NCI-H226 (cell line): ENCODE measurements at regions not wholly inside any gene's neighbourhood (a gene's known extent, or its start where the extent isn't known, plus 50 kb on each side); places are given as distances from the start of the nearest gene placed in this dataset.

ENCODE experiments used
- DNase-seq: peaks from one replicate; pipeline ENCODE4 v3.0.0-alpha.2; 2015

DNA sequence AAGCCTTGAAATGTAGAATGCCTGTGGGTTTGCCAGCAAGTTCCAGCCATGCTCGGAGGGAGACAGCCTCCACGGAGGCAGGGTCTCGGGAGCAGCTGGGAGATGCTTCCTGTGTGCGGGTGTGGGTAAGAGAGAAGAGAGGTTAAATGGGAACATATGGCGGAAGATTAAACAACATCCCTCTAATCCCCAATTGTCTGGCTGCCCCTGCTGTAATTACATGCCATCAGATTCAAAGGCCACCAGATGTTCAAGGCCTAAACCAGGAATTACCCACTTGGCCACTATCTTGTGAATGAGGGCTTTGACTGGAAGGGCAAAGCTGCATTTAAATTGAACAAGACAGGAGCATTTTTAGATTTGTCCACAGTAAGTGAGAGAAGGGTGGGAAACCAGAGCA, 81.4 kb upstream of the BACE2 start:
- no peak for DNase-seq

DNA sequence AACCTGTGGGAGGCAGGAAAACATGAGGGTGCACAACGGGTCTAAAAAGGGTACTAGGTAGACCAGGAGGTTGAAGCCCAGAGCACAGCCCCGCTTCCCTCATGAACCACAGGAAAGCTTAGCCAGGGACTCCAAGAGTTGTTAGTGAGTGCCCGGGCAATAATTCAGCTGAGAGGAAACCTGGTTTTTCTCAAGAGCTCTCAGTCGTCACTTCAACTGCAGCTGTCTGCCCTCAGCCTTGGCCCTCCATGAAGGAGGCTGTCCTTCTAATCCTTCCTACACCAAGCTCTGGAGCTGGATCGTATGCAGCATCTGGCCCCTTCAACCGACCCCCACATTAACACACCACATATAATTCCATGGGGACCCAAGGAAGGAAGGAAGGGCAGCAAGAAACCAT, 77.0 kb upstream of the BACE2 start:
- no peak for DNase-seq

DNA sequence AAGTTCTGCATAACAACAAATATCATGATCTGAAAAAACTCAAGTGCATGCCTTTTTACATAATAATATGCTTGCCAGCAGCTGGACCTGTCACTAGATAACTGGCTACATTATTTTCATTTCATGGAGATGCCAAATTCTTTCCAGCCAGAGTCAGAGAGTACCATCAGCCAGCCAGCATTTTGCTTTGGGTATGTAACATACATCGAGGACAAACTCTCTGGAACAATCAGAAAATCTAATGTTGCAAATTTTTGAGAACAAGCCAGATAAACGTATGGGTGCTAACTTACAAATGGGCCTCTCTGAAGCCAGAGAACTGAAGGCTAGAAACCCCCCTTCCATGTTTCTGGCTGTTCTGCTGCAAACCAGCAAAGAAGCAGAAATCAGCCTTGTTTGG, 76.3 kb upstream of the BACE2 start:
- DNase-seq: no peak

DNA sequence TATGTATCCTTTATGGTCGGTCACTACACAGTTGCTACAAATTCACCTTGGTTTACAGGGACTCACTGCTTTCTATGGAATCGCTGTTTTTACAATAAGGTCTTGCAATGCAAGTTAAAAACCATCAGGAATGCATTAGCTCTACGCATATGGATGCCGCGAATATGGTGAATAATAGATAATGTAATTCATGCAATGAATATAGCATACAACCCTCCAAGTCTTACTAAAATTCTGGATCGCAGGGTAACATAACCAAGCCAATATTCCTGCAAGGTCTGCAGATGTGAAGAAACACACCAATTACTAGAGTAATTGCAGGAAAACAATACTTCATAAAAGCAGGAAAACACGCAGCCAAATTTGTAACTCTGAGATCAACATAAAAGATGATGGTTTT, 75.6 kb upstream of the BACE2 start:
- DNase-seq: no peak

DNA sequence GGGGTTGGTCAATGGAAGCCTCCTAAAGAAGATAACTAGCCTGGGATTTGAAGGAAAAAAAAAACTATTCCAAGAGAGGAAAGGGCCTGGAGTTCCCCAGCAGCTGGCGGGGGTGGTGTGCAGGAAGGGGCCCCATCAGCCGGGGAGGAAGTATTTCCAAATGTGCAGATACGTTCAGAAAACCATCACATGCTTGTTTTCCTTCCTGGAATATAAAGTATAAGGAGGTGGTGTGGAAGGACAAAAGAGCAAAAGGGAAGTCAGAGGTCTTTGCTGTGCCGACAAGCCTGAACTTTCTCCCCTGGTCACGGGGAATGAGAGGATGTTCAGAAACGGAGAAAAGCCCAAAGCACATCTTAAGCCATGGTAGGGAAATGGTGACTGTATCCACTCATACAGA, 72.0 kb upstream of the BACE2 start:
- no peak for DNase-seq

DNA sequence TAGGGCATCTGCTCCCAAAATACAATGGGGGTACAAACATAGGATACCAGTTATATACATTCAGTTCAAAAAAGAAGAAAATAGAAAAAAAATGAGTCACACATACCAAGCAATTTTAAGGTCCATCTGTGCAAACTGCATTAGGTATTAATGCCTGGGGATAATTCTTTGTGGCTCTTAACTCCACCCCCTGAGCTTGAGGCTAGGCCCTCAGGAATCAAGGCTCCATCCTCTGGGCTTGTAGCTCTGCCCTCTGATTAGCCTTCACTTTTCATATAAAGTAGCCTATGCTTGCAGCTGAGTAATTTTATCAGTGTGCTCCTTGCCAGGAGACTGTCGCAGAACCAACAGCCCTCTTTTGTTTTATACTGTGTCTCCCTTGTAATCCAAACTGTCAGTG, 69.9 kb upstream of the BACE2 start:
- no peak for DNase-seq

DNA sequence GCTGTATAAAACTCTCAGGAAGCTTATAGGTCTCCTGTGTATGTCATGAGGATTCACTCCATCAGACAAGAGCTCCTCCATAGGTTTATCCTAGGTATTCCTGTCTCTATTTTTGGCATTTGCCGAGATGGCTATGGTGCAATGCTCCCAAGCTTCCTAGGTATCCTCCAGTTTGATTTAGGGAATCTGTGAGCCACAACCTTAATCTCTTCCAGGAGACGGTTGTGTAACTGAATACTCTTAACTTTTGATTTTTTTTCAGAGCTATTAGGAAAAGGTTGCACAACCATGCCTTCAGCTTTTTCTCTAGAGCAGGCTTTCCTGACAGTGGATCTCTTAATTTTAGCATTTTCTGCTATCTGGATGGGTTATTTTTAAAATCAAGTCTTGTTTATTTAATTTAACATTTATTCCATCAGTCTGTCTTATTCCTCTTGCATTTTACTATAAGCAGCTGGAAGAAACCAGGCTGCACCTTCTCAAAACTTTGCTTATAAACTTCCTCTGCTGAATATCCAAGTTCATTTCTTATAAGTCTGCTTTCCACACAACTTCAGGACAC, 69.4 kb upstream of the BACE2 start:
- no peak for DNase-seq

DNA sequence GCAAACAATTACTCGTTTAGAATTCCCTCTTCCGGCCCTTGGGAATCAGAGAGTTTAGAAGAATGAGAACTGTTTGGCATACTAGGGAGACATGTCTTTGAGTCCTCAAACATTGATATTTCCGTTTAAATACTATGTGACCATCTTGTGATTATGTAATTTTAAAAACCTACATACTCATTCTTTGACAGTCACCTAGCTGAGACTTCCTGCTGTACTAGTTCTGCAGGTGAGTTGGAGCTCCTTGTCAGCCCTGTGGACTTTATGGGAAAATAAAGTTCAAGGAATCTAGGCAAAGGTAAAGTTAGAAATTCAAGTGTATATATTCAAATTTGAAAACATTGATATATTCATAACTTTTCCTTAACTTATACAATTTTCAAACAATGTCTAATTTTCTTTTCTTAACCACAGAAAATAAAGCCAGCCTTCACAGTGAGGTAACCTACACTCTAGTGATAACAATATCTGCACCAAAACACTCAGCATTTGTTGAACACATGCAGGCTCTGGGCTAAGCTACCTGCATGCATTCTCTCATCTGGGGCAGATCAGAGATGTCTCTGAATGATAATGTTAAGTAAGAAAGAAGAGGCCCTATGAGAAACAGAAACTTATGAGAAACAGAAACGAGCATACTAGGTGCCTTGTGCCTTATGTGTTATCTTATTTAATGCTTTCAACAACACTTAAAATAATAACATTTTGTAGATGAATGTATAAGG, 67.0 kb upstream of the BACE2 start:
- DNase-seq: no peak

DNA sequence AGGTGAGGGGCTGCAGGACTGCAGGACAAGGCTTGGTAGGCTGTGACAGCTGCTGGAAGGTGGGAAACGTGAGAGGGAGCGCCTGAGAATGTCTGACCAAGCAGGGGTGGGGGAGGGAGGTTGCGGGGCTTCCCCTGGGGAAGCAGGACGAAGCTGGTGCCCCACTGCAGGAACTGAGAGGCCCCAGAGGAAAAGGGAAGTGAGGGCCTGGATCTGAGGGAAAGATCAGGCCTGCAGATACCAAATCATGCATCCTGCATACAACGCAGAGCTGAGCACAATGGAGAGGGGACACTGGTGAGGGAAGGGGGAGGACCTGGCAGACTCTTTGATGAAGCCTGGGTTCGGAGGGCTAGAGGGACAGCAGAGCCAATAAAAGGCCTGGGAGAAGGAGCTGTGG, 65.7 kb upstream of the BACE2 start:
- DNase-seq: no peak

DNA sequence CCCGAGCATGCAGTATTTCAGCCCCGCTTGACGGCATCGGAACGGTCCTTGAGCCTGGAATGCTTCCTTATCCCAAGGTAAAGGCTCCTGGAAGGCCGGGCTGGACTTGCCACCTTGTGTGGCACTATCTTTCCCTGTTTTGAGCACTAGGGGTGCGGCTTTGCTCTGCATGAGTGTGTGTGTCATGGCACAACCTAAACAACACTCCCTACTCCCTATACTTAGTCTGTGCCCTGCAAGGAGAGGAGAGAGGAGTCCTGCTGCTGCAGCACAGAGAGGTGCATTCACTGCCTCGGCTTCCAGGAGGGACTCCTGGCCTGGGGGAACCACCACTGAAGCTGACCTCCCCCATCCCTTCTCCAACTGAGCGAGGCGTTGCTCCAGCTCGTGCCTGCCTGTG, 60.4 kb upstream of the BACE2 start:
- DNase-seq: no peak

DNA sequence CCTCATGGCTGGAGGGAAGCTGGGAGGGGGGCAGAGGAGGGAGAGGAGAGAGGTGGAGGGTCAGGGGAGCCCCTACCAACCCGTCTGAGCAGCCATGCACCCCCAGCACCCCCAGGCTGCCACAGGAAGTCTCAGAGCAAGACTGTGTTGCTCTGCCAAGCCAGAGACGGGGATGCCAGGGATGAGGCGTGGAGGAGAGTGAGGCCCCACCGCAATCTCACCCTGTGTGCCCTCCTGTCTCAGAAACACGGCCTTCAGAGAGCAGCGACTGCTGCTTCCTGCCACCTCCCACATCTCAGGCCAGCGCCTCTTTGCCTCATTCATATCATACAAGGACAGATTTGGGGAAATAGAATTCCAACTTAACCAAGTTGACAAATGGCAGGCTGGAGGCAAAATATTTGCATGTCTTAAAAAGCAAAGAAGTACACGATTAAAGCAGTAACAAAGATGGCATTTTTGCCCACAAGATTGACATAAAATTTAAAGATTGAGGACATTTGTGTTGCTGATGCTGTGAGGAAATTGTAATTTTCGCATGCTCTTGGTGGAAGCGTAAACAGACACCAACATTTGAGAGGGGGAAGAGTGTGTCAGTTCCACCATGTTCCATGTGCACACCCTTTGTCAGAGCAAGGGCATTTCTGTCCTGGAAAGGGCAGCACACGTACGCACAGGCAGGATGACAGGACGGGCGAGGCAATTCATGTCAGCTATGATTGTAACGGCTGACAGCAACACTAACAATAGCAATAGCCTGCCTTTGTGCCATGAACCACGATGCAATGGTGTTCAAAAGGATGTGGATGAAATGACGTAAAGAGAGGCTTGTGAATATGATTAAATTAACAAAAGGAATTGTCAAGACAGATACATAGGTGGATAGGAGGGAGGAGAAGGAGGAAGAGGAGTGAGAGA, 59.0 kb upstream of the BACE2 start:
- DNase-seq: no peak

DNA sequence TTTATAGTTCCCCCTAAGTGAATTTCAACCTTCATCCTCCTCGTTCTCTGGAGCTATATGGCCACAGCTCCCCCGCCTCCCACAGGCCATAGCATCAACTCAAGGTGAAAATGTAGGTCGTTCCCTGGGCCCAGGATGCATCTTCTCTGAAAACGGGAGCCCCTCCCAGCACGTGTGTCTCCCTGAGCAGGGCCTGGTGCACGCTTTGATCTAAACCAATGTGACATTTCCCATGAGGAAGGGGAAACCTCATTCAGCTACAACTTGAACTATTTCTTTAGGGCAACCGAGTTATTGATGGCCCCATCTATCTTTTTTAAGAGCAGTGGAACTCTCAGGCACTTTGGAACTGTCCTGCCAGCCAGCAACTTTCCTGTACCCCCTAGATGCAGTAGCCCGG, 57.8 kb upstream of the BACE2 start:
- DNase-seq: no peak

DNA sequence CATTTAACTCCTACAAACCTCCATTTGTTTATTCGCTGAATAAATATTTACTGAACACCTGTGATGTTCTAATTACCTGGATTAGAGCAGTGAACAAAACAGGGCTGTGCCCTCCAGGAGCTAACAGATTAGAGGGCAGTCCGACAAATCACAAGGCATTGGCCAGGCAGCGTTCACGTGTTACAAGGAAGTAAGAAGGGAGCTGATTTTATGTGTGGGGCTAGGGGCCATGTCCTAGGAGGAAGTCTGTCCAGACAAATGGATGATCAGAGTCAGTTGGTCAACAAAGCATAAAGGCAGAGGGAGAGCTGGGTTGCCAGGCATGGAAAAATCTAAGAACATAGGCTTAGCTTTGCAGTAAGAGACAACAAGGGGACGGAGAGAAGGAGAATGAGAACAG, 57.3 kb upstream of the BACE2 start:
- DNase-seq: no peak

DNA sequence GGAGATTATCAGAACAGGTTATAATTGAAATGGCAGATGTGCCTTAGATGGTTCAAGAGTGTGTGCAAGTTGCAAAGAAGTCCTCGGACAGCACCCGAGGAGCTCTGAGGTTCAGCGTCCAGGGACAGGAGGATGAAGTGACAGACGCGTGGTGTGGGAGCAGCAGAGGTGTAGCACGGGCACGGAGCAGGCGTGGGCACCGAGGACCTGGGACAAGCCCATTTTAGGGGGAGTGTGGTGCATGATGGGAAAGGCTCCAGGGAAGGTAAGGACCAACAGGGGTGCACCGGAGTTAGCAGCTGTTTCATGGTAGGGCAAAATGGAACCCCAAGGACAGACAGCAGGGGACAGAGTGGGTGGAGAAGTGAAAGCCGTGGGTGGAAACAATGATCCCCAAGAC, 56.3 kb upstream of the BACE2 start:
- DNase-seq: no peak

DNA sequence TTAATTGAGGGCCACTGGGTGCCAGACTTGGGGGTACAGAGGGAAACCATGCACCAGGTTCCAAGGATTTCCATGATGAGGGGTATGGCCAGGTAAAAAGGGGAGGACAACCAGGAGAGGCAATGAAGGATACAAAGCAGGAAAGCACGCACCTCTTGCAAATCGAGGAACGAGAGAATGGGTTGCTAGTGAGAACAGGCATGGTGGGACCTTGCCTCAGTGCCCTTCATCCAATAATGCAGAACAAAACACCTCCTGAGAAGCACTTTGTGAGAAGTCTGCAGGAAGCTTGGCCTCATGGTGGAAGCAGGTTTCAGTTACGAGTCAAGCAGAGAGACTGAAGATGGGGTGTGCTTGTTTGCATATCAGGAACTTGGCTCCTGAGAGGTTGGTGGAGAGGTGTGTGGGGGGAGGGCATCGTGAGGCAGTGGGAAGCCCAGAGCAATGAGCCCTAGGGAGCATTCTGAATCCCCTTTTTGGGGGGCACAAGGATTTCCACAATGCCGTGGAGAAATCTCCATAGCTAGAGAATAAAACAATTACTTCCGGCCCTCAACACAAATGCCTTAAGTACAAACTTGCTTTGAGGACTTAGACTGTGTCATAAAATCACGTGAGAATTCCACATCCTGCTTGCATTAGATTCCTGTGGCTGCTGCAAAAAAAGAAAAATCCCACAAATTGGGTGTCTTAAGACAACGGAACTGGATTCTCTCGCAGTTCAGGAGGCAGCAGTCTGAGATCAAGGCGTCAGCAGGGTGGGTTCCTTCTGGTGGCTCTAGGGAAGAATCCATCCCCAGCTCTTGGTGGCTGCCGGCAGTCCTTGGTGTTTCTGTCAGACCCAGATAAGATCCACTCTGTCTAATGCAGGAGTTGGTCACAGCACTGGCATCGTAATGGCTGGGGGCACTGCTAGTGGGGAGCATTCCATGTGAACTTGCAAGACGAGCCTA, 54.9 kb upstream of the BACE2 start:
- peak; percentile 83 for DNase-seq

DNA sequence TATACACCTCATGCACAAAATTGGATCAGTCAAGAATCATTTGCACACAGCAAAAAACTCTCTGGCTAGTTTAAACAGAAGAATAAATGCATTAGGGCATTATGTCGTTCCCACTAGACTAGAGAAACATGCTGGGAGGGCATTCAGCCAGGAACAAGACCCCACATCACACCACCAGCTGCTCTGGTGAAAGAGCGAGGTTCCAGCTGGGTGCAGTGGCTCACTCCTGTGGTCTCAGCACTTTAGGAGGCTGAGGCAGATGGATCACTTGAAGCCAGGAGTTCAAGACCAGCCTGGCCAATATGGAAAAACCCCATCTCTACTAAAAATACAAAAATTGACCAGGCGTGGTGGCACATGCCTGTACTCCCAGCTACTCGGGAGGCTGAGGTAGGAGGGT, 52.1 kb upstream of the BACE2 start:
- DNase-seq: no peak
